ENCODE measurements at regions not wholly inside any gene's neighbourhood (a gene's known extent, or its start where the extent isn't known, plus 50 kb on each side); places are given as distances from the start of the nearest gene placed in this dataset.

DNA sequence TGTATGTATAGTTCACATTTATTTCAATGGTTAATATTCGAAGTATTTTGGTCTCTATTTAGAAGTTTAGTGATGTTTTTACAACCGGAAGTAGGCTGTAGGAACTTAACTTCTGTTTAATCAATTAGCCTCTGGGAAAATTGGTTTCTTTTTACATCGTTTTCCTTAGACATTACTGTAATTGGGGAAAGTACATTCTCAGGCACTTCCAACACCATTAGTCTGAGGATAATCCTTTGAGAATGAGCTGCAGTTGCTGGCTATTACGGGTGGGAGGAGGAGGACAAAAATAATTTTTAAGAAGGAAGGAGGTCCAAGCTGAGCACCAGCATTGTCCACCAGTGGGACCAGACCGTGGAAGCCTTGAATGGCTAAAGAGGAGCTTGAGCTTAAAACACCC lies 70.4 kb upstream of the ST3GAL5 start:
- DNase-seq (ENCODE audit: low spot score in 2 of 2): no peak
- Histone ChIP-seq H3K27me3 (no peaks in the 10 kb centered on the region), H3K9me3 (no peaks in the 10 kb centered on the region), H3K36me3 (no peaks in the 10 kb centered on the region), H3K4me3 (no peak overlapping the region), H3K4me1 (no peaks in the 10 kb centered on the region), H3K27ac (no peak overlapping the region)
- intact Hi-C loops (cut with DNase I): no loop called here
- TF ChIP-seq, protein P1, sequence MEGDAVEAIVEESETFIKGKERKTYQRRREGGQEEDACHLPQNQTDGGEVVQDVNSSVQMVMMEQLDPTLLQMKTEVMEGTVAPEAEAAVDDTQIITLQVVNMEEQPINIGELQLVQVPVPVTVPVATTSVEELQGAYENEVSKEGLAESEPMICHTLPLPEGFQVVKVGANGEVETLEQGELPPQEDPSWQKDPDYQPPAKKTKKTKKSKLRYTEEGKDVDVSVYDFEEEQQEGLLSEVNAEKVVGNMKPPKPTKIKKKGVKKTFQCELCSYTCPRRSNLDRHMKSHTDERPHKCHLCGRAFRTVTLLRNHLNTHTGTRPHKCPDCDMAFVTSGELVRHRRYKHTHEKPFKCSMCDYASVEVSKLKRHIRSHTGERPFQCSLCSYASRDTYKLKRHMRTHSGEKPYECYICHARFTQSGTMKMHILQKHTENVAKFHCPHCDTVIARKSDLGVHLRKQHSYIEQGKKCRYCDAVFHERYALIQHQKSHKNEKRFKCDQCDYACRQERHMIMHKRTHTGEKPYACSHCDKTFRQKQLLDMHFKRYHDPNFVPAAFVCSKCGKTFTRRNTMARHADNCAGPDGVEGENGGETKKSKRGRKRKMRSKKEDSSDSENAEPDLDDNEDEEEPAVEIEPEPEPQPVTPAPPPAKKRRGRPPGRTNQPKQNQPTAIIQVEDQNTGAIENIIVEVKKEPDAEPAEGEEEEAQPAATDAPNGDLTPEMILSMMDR (IDR thresholded peaks at IDR 0.05): no peak

DNA sequence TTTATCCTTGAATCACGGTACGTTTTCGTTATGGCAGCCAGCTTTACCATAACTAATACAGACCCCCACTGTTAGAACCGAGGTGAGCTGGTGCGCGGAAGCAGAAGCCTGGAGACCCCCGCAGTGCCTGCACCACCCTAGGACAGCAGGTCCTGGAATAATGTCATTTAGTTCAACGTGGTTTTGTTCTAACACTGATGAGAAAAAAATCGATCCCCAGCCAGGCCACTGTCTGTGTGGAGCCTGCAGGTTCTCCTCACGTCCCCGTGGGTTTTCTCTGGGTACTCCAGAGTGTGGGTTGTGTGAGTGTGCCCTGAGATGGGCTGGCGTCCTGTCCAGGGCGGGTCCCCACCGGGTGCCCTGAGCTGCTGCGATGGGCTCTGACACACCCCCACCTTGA lies 69.9 kb upstream of the ST3GAL5 start:
- Histone ChIP-seq H3K4me1 (no peaks in the 10 kb centered on the region), H3K4me3 (no peak overlapping the region), H3K9me3 (no peaks in the 10 kb centered on the region), H3K27ac (no peak overlapping the region), H3K27me3 (no peaks in the 10 kb centered on the region), H3K36me3 (no peaks in the 10 kb centered on the region)
- TF ChIP-seq, protein P1 (IDR thresholded peaks at IDR 0.05): no peak
- intact Hi-C loops (cut with DNase I): no loop called here
- DNase-seq (ENCODE audit: low spot score in 2 of 2): no peak

DNA sequence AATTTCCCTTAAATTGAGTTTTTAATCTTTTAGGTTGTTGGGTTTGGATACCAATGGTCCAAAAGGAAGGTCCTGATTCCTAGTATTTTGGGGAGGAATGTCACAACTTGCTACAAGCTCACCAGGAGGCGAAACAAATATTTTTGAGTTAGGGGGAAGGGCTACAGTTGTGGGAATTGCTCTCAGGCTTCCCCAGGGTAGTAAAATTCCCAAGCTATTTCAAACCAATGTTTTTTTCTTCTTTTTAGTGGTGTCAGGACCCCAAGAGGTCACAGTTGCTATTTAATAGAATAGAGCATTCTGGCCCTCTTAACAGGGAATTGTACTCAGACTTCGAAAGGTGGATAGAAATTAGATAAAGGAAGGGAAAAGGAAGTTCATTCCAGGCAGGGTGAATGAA lies 68.5 kb upstream of the ST3GAL5 start:
- H3K27ac ChIP-seq: no peak overlapping the region
- no peak for DNase-seq (ENCODE audit: low spot score in 2 of 2)
- intact Hi-C loops (cut with DNase I): no loop called here
- H3K4me1 ChIP-seq: no peaks in the 10 kb centered on the region
- no peaks in the 10 kb centered on the region for H3K36me3 ChIP-seq
- H3K27me3 ChIP-seq: no peaks in the 10 kb centered on the region
- H3K9me3 ChIP-seq: no peaks in the 10 kb centered on the region
- TF ChIP-seq, protein P1 (IDR thresholded peaks at IDR 0.05): no peak
- no peak overlapping the region for H3K4me3 ChIP-seq

DNA sequence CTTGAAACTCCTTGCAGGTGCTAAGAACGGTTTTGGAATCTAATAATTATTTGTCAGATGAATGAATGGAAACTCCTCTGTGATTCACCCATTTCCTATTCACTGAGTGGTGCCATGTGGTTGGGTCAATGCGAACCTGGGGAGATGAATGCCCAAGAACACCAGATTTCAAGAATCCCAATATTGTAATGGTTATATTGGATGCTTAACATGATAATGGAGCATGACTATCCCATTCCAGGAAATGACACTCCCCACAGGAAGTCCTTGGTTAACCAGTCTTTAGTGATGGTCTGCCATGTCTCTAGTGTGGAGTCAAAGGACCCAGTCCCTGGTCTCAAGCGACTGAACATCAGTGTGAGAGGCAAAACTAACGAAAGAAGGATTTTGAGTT lies 67.9 kb upstream of the ST3GAL5 start:
- TF ChIP-seq, protein P1 (IDR thresholded peaks at IDR 0.05): no peak
- intact Hi-C loops (cut with DNase I): no loop called here
- no peak for DNase-seq (ENCODE audit: low spot score in 2 of 2)

DNA sequence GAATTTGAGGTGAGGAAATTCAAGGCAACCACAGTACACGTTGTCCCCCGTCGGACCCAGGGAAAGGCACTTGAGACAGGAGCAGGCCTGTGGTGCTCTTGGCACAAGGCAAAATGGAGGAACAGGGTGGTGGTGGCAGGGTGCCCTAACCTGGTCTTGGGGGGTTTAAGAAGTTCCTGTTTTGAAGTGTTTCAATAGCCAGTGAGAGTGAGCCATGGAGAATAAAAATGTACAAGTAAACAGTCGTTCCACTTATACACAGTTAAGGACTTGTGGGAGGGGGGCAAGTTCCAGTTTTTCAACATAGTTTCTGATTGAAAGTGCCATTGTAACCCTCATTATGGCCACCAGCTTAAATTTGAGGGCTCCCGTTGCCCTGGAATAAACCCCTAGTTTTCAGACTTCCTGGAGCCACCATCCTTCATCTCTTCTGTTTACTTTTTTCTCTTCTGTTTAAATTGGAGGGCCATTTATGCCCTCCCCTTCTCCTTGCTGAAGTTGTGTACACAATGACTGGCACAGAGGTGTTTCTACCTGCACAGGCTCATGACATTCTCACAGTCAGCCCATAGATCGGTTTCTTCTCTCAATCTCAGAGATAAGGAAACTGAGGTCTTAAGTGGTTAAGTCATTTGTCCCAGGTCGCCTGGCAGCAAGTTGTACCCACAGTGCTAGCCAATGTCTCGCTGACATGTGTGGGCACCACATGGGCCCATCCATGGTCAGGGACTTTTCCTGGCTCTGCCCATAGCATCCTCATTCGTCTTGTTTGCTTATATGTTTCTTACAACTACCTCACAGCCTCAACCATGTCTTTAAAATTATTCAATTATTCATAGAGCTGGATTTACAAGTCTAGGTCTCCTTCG lies 66.0 kb upstream of the ST3GAL5 start:
- H3K4me3 ChIP-seq: no peak overlapping the region
- intact Hi-C loops (cut with DNase I): no loop called here
- no peaks in the 10 kb centered on the region for H3K9me3 ChIP-seq
- no peaks in the 10 kb centered on the region for H3K27me3 ChIP-seq
- DNase-seq (ENCODE audit: low spot score in 2 of 2): no peak
- H3K36me3 ChIP-seq: no peaks in the 10 kb centered on the region
- TF ChIP-seq, protein P1 (IDR thresholded peaks at IDR 0.05): no peak
- H3K4me1 ChIP-seq: no peaks in the 10 kb centered on the region
- H3K27ac ChIP-seq: no peak overlapping the region

More for the DNA sequence above, 67.9 kb upstream of the ST3GAL5 start:
- no peaks in the 10 kb centered on the region for H3K27me3 ChIP-seq
- no peaks in the 10 kb centered on the region for H3K4me1 ChIP-seq
- H3K36me3 ChIP-seq: no peaks in the 10 kb centered on the region
- H3K9me3 ChIP-seq: no peaks in the 10 kb centered on the region
- no peak overlapping the region for H3K4me3 ChIP-seq
- H3K27ac ChIP-seq: no peak overlapping the region

All from ascending aorta (tissue), 2 donors.